ENCODE measurements at regions not wholly inside any gene's neighbourhood (a gene's known extent, or its start where the extent isn't known, plus 50 kb on each side); places are given as distances from the start of the nearest gene placed in this dataset.

GRCh38 chr4:147328189-147328588 is 152.7 kb upstream of the EDNRA start:
- DNase-seq: no peak

GRCh38 chr4:147328756-147329446 is 152.0 kb upstream of the EDNRA start:
- no peak for DNase-seq

DNA sequence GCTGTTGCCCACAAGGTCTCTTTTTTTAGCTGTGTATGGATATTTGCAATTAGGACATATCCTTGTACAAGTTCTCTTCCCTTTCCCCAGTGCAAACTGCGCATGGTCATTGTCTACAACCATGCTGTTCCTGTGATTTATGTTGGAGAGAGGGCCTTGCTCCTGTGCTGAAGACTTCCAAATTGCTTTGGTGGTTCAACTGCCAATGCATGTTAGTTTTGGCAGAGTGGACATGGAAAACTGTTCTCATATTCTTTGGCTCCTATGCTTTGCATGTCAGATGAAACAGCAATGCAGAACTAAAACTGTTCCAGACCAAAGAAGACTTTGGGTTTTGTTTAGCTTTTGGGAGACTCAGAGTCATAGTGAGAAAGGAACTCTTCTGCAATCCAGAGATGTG is 148.8 kb upstream of the EDNRA start:
- no peak for DNase-seq

DNA sequence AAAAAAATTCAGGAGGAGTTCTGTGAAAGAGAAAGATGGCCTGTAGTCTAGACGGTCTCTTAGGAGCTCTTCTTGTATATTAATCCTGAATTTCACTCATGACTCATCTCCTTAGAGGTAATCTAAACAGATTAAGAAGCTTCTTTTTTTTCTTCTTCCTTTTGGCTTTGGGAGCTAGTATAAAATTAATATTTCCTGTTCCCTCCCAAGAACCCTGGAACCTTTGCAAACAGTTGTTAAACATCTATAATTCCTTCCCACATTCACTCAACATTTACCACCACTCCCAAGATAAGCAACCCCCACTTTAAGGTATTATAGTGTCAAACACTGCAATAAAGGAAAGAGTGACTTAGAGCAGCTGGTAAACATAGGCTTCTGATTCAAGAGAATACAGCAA is 146.4 kb upstream of the EDNRA start:
- DNase-seq: no peak

- no peak for DNase-seq
These were observed 145.7 kb upstream of the EDNRA start for GRCh38 chr4:147335183-147335582.

DNA sequence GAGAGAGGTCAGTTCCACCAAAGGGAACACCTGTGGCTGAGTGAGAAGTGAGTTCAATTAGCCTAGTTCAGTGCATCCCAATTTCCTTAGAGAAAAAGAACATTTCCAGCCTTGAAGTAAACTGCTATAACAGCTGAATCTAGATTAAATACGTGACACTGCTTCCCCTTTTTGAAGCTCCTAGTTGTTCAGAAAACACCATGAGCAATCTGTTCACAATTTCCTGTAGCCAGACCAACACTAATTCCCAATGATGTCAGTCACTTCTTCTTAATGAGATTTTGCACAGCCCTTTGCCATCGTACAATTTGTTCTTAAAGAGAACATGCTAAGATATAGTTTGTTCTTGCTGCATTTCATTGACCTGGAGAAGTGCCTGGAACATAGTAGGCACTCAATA is 144.6 kb upstream of the EDNRA start:
- no peak for DNase-seq

DNA sequence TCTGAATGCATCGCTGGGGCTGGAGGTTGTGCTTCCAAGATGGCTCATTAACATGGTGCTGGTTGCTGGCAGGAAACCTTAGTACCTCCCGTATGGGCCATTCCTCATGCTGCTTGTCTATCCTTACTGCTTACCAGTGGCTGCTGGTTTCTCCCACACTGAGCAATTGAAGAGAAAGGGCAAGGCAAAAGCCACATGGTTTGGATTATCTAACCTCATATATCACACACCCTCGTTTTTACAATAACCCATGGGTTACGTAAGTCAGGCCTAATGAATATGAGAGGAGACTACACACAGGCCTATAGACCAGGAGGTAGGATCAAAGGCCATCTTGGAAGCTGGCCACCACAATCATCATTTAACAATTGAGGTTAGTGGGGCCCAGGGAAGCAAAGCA is 141.8 kb upstream of the EDNRA start:
- no peak for DNase-seq

- no peak for DNase-seq
These were observed 140.8 kb upstream of the EDNRA start for GRCh38 chr4:147340111-147340510.

- no peak for DNase-seq
These were observed 140.2 kb upstream of the EDNRA start for GRCh38 chr4:147340591-147341120.

DNA sequence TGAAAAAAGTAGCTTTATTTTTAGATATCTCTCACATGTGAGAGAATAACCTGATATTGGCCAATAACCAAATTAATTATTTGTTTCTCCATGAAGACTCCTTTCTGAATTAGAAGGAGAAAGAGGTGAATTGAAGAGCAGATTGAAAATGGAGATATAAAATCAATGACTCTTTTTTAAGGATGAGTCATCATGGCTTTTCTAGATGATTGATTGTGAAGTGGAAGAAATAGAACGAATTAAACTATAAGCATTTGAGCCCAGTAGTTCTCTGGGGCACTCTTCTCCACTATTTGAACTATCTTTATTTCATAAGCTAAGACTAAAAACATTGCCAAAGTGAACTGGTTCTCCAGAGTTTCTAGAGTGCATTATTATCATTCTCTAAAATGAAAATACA is 137.2 kb upstream of the EDNRA start:
- no peak for DNase-seq

DNA sequence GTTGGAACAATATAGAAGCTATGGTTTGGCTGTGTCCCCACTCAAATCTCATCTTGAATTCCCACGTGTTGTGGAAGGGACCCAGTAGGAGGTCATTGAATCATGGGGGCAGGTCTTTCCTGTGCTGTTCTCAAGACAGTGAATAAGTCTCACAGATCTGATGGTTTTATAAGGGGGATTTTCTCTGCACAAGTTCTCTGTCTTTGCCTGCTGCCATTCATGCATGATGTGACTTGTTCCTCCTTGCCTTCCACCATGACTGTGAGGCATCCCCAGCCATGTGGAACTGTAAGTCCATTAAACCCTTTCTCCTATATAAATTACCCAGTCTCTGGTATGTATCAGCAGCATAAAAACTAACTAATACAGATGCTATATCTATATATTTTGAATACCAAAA is 135.2 kb upstream of the EDNRA start:
- DNase-seq: no peak

DNA sequence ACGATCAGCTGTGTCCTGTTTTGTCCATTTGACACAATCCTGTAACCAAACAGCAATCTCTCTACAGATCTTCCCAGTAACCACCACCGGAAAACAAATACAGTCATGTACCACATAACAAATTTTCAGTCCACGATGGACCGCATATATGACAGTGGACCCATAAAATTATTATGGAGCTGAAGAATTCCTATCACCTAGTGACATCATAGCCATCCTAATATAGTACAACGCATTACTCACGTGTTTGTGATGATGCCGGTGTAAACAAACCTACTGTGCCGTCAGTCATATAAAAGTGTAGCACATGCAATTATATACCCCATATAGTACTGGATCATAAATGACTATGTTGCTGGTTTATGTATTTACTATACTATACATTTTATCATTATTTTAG is 133.7 kb upstream of the EDNRA start:
- DNase-seq: no peak

GRCh38 chr4:147349193-147349592 is 131.7 kb upstream of the EDNRA start:
- DNase-seq: no peak

DNA sequence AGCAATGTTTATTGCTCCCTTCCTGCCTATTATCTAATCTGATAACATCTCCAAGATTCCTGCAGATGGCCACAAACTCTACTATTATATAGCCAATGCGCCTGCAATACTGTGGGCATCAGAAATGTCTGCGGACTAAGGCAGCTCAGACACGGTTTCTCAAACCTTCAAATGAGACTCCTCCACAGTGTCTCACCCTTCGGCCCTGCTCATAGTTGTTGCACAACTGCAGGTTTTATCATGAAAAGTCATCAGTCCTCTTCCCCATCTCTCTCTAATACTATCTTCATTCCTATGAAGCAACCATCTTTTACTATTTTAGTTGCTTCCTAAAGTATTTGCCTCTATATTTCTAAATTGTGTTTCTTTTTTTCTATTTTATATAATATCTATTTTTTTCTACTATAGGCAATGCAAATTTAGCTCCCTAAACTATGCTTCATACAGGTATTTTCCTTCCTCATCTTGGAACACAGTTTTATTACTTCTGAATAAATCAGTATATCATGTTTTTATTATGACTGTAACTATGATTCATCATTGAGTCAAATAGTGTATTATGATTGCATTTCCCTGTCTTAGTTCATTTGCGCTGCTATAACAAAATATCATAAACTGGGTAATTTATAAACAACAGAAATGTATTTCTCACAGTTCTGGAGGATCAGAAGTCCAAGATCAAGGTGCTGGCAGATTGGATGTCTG is 129.7 kb upstream of the EDNRA start:
- DNase-seq: no peak

DNA sequence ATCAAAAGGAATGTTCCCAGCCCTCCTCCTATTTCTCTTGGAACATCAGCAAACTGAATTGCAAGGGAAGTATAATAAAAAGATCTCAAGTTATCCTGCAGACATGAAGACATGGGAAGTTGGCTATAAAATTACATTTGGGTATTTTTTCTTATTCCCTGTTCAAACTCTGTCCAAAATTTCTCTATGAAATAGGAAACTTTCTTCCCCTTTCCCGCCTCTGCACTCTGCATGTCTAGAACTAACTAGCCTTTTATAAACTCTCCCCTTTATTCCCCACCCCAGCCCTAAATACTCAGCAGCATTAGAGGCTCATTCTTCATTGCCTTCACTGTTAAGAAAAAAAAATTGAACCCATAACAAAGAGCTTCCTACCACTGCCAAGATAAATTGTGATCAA is 126.7 kb upstream of the EDNRA start:
- DNase-seq: no peak

DNA sequence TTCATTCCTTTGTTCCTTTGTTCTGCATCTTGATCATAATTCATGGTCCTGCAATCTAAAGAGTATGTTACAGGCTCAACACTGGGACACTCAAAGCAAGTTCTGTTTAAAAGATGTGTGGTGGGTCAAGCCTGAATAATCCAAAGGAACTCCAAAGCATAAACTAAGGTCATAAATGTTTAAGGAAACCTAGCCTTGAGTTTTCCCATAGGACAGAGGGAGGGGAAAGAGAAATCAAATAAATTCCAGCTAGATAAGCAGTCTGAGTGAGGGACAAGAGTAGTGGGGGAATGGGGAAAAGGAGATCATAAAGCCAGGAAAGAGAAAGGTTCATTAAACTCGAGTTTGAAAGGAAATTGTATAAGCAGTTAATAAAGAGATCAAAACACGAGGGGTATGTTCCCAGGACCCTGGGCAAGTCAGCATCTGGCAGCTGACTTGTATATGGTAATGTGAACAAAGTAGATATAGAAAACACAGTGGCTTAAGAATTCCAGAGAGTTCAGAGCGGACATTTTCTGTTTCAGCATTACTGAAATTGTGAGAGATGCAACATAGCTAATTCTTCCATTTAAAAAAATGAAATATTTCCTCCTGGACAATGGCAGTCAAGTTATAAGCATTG is 125.8 kb upstream of the EDNRA start:
- DNase-seq: no peak

- DNase-seq: no peak
These were observed 125.0 kb upstream of the EDNRA start for GRCh38 chr4:147355847-147356246.

DNA sequence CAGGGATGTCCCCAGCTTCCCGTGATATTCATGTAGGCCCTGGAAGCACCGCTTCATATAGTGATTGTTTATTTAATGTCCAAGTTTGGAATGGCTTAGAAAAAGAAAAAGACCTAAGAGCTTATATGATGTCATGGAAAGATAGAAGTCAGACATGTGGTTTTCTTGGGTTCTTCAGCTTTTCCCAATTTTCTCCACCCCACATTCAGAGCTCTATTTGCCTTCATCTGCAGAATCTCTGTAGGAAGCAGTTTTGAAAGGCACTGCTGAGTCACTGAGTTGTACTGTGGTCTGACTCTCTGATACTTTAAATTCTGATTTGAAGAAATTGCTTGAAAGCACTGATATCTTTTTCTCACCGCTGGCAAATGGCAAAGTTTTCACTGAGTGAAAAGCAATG is 120.6 kb upstream of the EDNRA start:
- DNase-seq: no peak

DNA sequence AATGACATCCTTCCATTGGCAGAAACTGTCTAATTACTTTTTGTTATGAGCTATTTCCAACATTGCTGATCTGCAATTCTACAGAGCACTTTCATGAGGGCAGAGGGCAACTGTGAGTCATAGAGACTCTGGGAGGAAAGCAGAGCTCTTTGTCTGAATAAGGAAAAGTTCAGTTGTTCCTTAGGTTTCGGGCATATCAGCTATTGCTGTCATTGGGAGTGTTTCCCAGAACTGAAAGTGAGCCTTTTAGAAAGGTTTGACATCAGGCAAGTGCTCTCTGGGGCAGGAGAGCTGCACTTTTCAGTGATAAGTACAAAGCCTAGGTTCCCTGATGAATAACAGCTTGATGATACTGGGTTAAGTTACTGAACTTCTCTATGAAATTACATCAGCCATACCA is 119.2 kb upstream of the EDNRA start:
- no peak for DNase-seq

- DNase-seq: no peak
These were observed 118.0 kb upstream of the EDNRA start for GRCh38 chr4:147362938-147363337.

DNA sequence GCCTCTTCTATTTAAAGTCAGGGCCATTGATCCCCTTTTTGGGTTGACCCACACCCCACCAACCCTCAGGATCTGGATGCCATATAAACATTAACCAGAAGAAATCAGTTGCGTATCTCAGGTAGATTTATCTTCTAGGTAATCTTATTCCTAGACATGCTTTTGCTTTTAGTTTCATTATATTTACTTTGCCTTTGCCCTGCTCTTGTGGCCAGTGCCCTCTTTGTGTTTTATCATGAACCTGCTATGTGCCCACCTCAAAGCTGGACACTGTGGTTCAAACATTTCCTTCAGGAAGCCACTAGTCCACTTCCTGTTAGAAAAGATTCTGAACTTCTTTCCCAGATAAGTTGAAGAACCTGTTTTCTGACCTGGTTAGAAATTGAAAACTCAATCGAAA is 117.4 kb upstream of the EDNRA start:
- DNase-seq: no peak

DNA sequence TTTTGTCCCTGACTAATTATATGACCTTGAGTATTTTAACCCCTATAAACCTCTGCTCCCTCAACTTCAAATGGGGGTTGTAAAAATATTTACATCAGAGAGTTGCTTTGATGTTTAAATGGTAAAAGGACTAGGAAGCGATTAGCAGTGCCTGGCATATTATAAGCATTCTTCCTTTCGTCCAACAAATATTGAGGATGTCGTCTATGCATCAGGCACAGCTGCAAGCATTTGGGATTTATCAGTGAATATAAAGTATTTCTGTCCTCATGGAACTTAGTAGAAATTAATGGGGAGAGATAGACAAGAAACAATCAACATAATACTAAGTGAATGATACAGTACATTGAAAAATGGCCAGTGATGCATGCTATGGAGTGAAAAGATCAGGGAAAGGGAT is 115.5 kb upstream of the EDNRA start:
- no peak for DNase-seq

- DNase-seq: no peak
These were observed 114.7 kb upstream of the EDNRA start for GRCh38 chr4:147366164-147366563.

- no peak for DNase-seq
These were observed 113.0 kb upstream of the EDNRA start for GRCh38 chr4:147367891-147368290.

All from stimulated activated CD4-positive, alpha-beta T cell treated with anti-CD3 and anti-CD28 coated beads, Interleukin-2, amount 100 ng/mL, for 24 hours (primary cell).